ENCODE measurements at regions not wholly inside any gene's neighbourhood (a gene's known extent, or its start where the extent isn't known, plus 50 kb on each side); places are given as distances from the start of the nearest gene placed in this dataset.

DNA sequence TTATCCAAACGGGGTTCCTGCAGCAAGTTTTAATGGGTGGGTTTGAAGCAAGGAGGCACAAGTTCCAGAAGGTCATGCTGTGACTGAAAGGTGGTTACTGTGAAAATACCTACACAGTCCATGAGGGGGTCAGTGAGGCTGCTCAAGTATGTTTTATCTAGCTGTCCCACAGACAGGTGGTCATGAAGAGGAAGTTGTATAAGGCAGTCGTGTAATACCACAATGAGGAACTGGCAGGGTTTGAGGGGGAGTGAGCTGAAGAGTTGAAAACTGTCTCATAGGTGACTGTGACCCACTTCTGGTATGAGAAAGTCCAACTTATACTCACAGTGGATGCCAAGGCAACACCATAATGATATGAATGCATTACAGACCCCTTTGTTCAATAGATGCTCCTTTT is 856.8 kb downstream of the OTOL1 start:
- H2AFZ ChIP-seq (ENCODE audit: low read length) = no peak overlapping the region
- no peak overlapping the region for H3K4me3 ChIP-seq (replicated peaks in 1 of 3; ENCODE audit: insufficient read depth in 1 of 3, low read depth in 2 of 3, low read length in 3 of 3)
- no peaks in the 10 kb centered on the region for H3K79me2 ChIP-seq (ENCODE audit: insufficient read depth, low read length)
- H3K4me2 ChIP-seq (ENCODE audit: low read depth, low read length) = no peak overlapping the region
- POLR2A ChIA-PET = no interaction called here
- 3% methylated on average over 2 of the region's 2 CpGs for WGBS (ENCODE audit: low lambda C conversion rate)
- no peak overlapping the region for H3K9ac ChIP-seq (ENCODE audit: insufficient read depth, low read depth, low read length)
- ATAC-seq = no peak
- no peak overlapping the region for H3K27ac ChIP-seq (ENCODE audit: extremely low read length, insufficient read depth, low read length)
- 0 out of 2 replicates have a peak, but pooled peaks cover 6% of the 10 kb centered on the region for H3K9me3 ChIP-seq (ENCODE audit: low read length)
- TF ChIP-seq GABPA (IDR thresholded peaks at IDR 0.05; ENCODE audit: low read depth, low read length) = no peak
- TF ChIP-seq GABPA (CRISPR knock-in tag; IDR thresholded peaks at IDR 0.05; ENCODE audit: low read depth) = no peak
- no peak for TF ChIP-seq ZSCAN21 (CRISPR knock-in tag; IDR thresholded peaks at IDR 0.05; ENCODE audit: borderline replicate concordance)
- TF ChIP-seq MAFK (conservative IDR thresholded peaks at IDR 0.05 in 1 of 2, IDR thresholded peaks at IDR 0.05 in 1 of 2; ENCODE audit: low read length in 2 of 2) = no peak
- TF ChIP-seq ZNF737 (CRISPR knock-in tag; IDR thresholded peaks at IDR 0.05; ENCODE audit: borderline replicate concordance) = no peak
- no peak for TF ChIP-seq ZFP36L1 (CRISPR knock-in tag; IDR thresholded peaks at IDR 0.05)
- TF ChIP-seq NR2C2 (CRISPR knock-in tag; IDR thresholded peaks at IDR 0.05; ENCODE audit: borderline replicate concordance) = no peak
- no peak for TF ChIP-seq ZKSCAN5 (CRISPR knock-in tag; IDR thresholded peaks at IDR 0.05)
- TF ChIP-seq, protein P1, sequence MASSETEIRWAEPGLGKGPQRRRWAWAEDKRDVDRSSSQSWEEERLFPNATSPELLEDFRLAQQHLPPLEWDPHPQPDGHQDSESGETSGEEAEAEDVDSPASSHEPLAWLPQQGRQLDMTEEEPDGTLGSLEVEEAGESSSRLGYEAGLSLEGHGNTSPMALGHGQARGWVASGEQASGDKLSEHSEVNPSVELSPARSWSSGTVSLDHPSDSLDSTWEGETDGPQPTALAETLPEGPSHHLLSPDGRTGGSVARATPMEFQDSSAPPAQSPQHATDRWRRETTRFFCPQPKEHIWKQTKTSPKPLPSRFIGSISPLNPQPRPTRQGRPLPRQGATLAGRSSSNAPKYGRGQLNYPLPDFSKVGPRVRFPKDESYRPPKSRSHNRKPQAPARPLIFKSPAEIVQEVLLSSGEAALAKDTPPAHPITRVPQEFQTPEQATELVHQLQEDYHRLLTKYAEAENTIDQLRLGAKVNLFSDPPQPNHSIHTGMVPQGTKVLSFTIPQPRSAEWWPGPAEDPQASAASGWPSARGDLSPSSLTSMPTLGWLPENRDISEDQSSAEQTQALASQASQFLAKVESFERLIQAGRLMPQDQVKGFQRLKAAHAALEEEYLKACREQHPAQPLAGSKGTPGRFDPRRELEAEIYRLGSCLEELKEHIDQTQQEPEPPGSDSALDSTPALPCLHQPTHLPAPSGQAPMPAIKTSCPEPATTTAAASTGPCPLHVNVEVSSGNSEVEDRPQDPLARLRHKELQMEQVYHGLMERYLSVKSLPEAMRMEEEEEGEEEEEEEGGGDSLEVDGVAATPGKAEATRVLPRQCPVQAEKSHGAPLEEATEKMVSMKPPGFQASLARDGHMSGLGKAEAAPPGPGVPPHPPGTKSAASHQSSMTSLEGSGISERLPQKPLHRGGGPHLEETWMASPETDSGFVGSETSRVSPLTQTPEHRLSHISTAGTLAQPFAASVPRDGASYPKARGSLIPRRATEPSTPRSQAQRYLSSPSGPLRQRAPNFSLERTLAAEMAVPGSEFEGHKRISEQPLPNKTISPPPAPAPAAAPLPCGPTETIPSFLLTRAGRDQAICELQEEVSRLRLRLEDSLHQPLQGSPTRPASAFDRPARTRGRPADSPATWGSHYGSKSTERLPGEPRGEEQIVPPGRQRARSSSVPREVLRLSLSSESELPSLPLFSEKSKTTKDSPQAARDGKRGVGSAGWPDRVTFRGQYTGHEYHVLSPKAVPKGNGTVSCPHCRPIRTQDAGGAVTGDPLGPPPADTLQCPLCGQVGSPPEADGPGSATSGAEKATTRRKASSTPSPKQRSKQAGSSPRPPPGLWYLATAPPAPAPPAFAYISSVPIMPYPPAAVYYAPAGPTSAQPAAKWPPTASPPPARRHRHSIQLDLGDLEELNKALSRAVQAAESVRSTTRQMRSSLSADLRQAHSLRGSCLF (CRISPR knock-in tag; IDR thresholded peaks at IDR 0.05; ENCODE audit: borderline replicate concordance) = no peak
- TF ChIP-seq SYNCRIP (IDR thresholded peaks at IDR 0.05; ENCODE audit: insufficient read depth, low read depth, low read length) = no peak
- TF ChIP-seq MAFG (CRISPR knock-in tag; IDR thresholded peaks at IDR 0.05) = no peak
- TF ChIP-seq, protein P2, sequence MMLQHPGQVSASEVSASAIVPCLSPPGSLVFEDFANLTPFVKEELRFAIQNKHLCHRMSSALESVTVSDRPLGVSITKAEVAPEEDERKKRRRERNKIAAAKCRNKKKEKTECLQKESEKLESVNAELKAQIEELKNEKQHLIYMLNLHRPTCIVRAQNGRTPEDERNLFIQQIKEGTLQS (CRISPR knock-in tag; IDR thresholded peaks at IDR 0.05) = no peak
- TF ChIP-seq ZNF616 (CRISPR knock-in tag; IDR thresholded peaks at IDR 0.05; ENCODE audit: low read depth) = no peak
- no peak for TF ChIP-seq SATB2 (CRISPR knock-in tag; IDR thresholded peaks at IDR 0.05)
- TF ChIP-seq ZNF713 (CRISPR knock-in tag; IDR thresholded peaks at IDR 0.05) = no peak
- TF ChIP-seq NR3C1 (CRISPR knock-in tag; IDR thresholded peaks at IDR 0.05) = no peak
- TF ChIP-seq SMAD9 (CRISPR knock-in tag; IDR thresholded peaks at IDR 0.05) = no peak
- no peak for TF ChIP-seq ZNF138 (CRISPR knock-in tag; IDR thresholded peaks at IDR 0.05; ENCODE audit: low read depth)
- TF ChIP-seq ZNF20 (CRISPR knock-in tag; IDR thresholded peaks at IDR 0.05) = no peak
- TF ChIP-seq IRF1 (CRISPR knock-in tag; IDR thresholded peaks at IDR 0.05; ENCODE audit: low read depth) = no peak
- CTCF ChIA-PET (ENCODE audit: low intra/inter-chr PET ratio, low total read pairs) = no interaction called here
- BruUV-seq (replicated peaks) = no TSS peak
- no peaks in the 10 kb centered on the region for H3K4me1 ChIP-seq (ENCODE audit: insufficient read depth, low read length)
- H4K20me1 ChIP-seq (ENCODE audit: insufficient read depth, low read length) = no peaks in the 10 kb centered on the region
- in situ Hi-C loops (cut with HindIII; ENCODE audit: extremely low pct_ligation_motif_present, low pct_unique_long_range_greater_than_20kb) (no loop called here), intact Hi-C loops (cut with micrococcal nuclease; ENCODE audit: unreplicated experiment) (no loop called here)
- FAIRE-seq = no peak
- no peaks in the 10 kb centered on the region for H3K36me3 ChIP-seq (replicated peaks in 1 of 2; ENCODE audit: control insufficient read depth in 1 of 2, insufficient read depth in 2 of 2, low read length in 2 of 2)
- DNase-seq (ENCODE audit: low spot score) = no peak
- H3K27me3 ChIP-seq (ENCODE audit: control insufficient read depth in 1 of 2, insufficient read depth in 2 of 2, low read length in 2 of 2) = no peaks in the 10 kb centered on the region

Data from HepG2 (cell line).